ENCODE measurements at regions not wholly inside any gene's neighbourhood (a gene's known extent, or its start where the extent isn't known, plus 50 kb on each side); places are given as distances from the start of the nearest gene placed in this dataset.

DNA sequence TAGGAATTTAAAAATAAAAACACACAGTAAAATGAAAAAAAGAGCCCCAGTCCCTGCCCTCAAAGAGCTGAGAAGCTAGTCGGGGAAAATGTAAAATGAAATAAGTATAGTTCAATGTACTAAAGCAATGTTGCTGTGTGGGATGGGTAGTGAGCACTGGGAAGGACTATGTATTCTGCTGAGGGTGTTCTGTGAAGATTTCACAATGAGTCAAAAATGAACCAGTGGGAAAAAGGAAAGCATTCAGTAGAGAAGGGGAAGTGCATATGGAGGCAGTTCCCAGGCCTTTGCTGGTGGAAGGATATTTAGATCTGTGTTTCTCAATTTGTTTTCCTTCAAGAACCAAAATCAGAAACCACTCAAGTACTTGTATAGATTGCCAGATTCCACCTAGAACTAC, 1094.7 kb upstream of the KLHL29 start (continued):
- TF ChIP-seq, protein P1, sequence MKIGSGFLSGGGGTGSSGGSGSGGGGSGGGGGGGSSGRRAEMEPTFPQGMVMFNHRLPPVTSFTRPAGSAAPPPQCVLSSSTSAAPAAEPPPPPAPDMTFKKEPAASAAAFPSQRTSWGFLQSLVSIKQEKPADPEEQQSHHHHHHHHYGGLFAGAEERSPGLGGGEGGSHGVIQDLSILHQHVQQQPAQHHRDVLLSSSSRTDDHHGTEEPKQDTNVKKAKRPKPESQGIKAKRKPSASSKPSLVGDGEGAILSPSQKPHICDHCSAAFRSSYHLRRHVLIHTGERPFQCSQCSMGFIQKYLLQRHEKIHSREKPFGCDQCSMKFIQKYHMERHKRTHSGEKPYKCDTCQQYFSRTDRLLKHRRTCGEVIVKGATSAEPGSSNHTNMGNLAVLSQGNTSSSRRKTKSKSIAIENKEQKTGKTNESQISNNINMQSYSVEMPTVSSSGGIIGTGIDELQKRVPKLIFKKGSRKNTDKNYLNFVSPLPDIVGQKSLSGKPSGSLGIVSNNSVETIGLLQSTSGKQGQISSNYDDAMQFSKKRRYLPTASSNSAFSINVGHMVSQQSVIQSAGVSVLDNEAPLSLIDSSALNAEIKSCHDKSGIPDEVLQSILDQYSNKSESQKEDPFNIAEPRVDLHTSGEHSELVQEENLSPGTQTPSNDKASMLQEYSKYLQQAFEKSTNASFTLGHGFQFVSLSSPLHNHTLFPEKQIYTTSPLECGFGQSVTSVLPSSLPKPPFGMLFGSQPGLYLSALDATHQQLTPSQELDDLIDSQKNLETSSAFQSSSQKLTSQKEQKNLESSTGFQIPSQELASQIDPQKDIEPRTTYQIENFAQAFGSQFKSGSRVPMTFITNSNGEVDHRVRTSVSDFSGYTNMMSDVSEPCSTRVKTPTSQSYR (CRISPR knock-in tag; IDR thresholded peaks at IDR 0.05) = no peak
- no peak for TF ChIP-seq ATF1 (CRISPR knock-in tag; IDR thresholded peaks at IDR 0.05)
- TF ChIP-seq, protein P2, sequence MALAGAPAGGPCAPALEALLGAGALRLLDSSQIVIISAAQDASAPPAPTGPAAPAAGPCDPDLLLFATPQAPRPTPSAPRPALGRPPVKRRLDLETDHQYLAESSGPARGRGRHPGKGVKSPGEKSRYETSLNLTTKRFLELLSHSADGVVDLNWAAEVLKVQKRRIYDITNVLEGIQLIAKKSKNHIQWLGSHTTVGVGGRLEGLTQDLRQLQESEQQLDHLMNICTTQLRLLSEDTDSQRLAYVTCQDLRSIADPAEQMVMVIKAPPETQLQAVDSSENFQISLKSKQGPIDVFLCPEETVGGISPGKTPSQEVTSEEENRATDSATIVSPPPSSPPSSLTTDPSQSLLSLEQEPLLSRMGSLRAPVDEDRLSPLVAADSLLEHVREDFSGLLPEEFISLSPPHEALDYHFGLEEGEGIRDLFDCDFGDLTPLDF (CRISPR knock-in tag; IDR thresholded peaks at IDR 0.05) = no peak
- TF ChIP-seq CBFB (CRISPR knock-in tag; IDR thresholded peaks at IDR 0.05; ENCODE audit: low read depth) = no peak
- no peak for TF ChIP-seq JUN (CRISPR knock-in tag; IDR thresholded peaks at IDR 0.05)
- TF ChIP-seq, protein P3, sequence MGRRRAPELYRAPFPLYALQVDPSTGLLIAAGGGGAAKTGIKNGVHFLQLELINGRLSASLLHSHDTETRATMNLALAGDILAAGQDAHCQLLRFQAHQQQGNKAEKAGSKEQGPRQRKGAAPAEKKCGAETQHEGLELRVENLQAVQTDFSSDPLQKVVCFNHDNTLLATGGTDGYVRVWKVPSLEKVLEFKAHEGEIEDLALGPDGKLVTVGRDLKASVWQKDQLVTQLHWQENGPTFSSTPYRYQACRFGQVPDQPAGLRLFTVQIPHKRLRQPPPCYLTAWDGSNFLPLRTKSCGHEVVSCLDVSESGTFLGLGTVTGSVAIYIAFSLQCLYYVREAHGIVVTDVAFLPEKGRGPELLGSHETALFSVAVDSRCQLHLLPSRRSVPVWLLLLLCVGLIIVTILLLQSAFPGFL (CRISPR knock-in tag; IDR thresholded peaks at IDR 0.05; ENCODE audit: borderline replicate concordance) = no peak
- TF ChIP-seq RELA (CRISPR knock-in tag; IDR thresholded peaks at IDR 0.05; ENCODE audit: borderline replicate concordance) = no peak
- TF ChIP-seq, protein P4, sequence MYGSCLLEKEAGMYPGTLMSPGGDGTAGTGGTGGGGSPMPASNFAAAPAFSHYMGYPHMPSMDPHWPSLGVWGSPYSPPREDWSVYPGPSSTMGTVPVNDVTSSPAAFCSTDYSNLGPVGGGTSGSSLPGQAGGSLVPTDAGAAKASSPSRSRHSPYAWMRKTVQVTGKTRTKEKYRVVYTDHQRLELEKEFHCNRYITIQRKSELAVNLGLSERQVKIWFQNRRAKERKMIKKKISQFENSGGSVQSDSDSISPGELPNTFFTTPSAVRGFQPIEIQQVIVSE (CRISPR knock-in tag; IDR thresholded peaks at IDR 0.05; ENCODE audit: borderline replicate concordance) = no peak

DNA sequence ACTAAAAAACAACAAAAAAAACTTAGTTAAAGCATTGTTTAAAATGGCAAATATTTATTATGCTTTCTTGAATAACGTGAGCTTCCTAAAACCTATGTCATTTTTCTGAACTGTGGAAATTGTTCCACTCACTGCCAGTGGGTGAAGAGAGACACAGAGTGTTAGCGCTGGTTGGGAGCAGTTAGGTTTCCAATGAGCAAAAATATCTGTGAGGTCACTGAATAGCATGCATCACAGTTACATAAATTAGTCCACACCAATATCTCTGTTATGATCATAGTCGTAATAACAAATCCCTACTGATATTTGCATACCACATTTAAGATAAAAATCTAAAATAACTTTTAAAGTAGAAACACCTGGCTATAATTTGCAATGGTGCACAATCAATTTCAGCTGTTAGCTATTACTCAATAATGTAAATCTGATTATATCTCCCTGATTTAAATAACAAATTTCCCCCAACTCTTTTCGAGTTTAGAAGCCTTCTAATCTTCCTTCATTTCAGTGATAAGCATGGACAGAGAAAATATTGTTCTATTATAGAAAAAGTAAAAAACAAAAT, 1094.0 kb upstream of the KLHL29 start:
- H3K27me3 Mint-ChIP-seq (ENCODE audit: low read depth) = no peaks in the 10 kb centered on the region
- H3K27ac Mint-ChIP-seq = no peak overlapping the region
- 0 out of 2 replicates have a peak, but pooled peaks cover 5% of the 10 kb centered on the region for H3K4me1 Mint-ChIP-seq
- H3K4me3 Mint-ChIP-seq = no peak overlapping the region
- peaks cover 3% of the 10 kb centered on the region; the same call in 1 of the 2 replicates for H3K9me3 Mint-ChIP-seq
- ChIA-PET POLR2A (no interaction called here), CTCF (no interaction called here)
- H3K36me3 Mint-ChIP-seq = no peaks in the 10 kb centered on the region
- no peak for DNase-seq (ENCODE audit: low spot score)
- ATAC-seq = no peak
- TF ChIP-seq ZNF671 (CRISPR knock-in tag; IDR thresholded peaks at IDR 0.05) (no peak), ZNF396 (CRISPR knock-in tag; IDR thresholded peaks at IDR 0.05; ENCODE audit: borderline replicate concordance) (no peak), ZNF138 (CRISPR knock-in tag; conservative IDR thresholded peaks at IDR 0.05) (no peak), ZNF423 (CRISPR knock-in tag; IDR thresholded peaks at IDR 0.05) (no peak), NFATC4 (CRISPR knock-in tag; IDR thresholded peaks at IDR 0.05) (no peak), NR1H2 (CRISPR knock-in tag; IDR thresholded peaks at IDR 0.05) (no peak), KAT7 (CRISPR knock-in tag; IDR thresholded peaks at IDR 0.05; ENCODE audit: borderline replicate concordance) (no peak)
- TF ChIP-seq, protein P5, sequence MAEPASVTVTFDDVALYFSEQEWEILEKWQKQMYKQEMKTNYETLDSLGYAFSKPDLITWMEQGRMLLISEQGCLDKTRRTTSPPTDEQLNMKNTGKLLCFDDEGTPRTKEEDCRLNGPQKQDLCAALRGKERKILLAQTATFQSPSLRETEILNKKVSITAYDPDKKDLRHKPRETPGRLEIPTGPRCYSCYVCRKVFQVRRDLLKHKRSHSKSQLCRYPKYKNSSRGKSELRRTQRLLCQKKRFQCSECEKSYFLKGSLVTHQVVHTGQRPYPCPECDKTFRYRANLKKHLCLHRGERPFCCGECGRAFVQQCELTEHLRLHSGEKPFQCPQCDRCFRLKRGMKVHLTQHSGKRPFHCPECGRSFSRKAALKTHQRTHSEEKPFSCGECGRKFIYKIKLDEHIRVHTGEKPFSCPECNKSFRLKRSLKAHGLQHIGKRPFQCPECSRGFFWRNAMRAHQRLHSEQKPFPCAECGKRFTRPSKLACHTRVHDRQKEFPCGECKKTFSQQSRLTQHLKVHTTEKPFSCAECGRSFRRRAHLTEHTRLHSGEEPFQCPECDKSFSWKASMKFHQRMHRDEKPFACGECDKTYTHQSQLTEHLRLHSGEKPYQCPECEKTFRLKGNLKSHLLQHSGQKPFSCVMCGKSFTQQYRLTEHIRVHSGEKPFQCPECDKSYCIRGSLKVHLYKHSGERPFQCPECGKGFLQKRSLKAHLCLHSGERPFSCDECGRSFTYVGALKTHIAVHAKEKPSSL (CRISPR knock-in tag; conservative IDR thresholded peaks at IDR 0.05) = no peak
- TF ChIP-seq, protein P6, sequence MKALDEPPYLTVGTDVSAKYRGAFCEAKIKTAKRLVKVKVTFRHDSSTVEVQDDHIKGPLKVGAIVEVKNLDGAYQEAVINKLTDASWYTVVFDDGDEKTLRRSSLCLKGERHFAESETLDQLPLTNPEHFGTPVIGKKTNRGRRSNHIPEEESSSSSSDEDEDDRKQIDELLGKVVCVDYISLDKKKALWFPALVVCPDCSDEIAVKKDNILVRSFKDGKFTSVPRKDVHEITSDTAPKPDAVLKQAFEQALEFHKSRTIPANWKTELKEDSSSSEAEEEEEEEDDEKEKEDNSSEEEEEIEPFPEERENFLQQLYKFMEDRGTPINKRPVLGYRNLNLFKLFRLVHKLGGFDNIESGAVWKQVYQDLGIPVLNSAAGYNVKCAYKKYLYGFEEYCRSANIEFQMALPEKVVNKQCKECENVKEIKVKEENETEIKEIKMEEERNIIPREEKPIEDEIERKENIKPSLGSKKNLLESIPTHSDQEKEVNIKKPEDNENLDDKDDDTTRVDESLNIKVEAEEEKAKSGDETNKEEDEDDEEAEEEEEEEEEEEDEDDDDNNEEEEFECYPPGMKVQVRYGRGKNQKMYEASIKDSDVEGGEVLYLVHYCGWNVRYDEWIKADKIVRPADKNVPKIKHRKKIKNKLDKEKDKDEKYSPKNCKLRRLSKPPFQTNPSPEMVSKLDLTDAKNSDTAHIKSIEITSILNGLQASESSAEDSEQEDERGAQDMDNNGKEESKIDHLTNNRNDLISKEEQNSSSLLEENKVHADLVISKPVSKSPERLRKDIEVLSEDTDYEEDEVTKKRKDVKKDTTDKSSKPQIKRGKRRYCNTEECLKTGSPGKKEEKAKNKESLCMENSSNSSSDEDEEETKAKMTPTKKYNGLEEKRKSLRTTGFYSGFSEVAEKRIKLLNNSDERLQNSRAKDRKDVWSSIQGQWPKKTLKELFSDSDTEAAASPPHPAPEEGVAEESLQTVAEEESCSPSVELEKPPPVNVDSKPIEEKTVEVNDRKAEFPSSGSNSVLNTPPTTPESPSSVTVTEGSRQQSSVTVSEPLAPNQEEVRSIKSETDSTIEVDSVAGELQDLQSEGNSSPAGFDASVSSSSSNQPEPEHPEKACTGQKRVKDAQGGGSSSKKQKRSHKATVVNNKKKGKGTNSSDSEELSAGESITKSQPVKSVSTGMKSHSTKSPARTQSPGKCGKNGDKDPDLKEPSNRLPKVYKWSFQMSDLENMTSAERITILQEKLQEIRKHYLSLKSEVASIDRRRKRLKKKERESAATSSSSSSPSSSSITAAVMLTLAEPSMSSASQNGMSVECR (CRISPR knock-in tag; IDR thresholded peaks at IDR 0.05; ENCODE audit: borderline replicate concordance) = no peak
- TF ChIP-seq, protein P7, sequence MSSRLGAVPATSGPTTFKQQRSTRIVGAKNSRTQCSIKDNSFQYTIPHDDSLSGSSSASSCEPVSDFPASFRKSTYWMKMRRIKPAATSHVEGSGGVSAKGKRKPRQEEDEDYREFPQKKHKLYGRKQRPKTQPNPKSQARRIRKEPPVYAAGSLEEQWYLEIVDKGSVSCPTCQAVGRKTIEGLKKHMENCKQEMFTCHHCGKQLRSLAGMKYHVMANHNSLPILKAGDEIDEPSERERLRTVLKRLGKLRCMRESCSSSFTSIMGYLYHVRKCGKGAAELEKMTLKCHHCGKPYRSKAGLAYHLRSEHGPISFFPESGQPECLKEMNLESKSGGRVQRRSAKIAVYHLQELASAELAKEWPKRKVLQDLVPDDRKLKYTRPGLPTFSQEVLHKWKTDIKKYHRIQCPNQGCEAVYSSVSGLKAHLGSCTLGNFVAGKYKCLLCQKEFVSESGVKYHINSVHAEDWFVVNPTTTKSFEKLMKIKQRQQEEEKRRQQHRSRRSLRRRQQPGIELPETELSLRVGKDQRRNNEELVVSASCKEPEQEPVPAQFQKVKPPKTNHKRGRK (CRISPR knock-in tag; IDR thresholded peaks at IDR 0.05; ENCODE audit: borderline replicate concordance) = no peak
- TF ChIP-seq, protein P8, sequence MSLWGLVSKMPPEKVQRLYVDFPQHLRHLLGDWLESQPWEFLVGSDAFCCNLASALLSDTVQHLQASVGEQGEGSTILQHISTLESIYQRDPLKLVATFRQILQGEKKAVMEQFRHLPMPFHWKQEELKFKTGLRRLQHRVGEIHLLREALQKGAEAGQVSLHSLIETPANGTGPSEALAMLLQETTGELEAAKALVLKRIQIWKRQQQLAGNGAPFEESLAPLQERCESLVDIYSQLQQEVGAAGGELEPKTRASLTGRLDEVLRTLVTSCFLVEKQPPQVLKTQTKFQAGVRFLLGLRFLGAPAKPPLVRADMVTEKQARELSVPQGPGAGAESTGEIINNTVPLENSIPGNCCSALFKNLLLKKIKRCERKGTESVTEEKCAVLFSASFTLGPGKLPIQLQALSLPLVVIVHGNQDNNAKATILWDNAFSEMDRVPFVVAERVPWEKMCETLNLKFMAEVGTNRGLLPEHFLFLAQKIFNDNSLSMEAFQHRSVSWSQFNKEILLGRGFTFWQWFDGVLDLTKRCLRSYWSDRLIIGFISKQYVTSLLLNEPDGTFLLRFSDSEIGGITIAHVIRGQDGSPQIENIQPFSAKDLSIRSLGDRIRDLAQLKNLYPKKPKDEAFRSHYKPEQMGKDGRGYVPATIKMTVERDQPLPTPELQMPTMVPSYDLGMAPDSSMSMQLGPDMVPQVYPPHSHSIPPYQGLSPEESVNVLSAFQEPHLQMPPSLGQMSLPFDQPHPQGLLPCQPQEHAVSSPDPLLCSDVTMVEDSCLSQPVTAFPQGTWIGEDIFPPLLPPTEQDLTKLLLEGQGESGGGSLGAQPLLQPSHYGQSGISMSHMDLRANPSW (CRISPR knock-in tag; conservative IDR thresholded peaks at IDR 0.05; ENCODE audit: low read depth) = no peak

Measured in WTC11 (cell line).